ENCODE measurements at regions not wholly inside any gene's neighbourhood (a gene's known extent, or its start where the extent isn't known, plus 50 kb on each side); places are given as distances from the start of the nearest gene placed in this dataset.

DNA sequence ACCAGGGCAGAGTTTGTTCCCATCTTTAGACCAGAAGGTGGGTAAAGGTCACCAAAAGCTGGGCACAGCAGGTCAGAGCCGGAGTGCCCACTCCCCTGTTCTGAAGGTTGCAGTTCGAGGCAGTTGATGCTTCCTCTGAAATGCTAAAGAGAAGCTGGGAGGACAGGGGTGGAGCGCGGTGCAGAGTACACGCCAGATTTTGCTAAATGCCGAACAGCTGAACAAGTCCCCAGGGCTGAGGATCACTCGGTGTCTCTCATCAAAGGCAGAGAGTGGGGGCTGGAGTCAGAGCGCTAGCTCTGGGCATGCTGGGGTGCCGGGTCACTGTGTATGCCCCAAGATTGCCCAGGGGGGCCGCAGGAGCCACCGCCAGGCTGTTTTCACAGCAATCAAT, 197.0 kb downstream of the BCOR start:
- Histone ChIP-seq H2AFZ (ENCODE audit: low read depth, low read length) (no peak overlapping the region), H3K36me3 (ENCODE audit: control insufficient read depth, insufficient read depth, low read length) (no peaks in the 10 kb centered on the region), H3K27me3 (ENCODE audit: control insufficient read depth in 2 of 2, insufficient read depth in 2 of 2, low read length in 2 of 2) (peaks cover 0 to 19% of the 10 kb centered on the region in 2 experiments; a peak in 2 of 5 replicates), H3K27ac (ENCODE audit: extremely low read depth, low read depth, low read length) (no peak overlapping the region), H3K4me3 (no peak overlapping the region), H3K79me2 (ENCODE audit: control insufficient read depth, insufficient read depth, low read length) (no peaks in the 10 kb centered on the region), H3K4me2 (ENCODE audit: insufficient read depth, low read length) (no peak overlapping the region), H3K4me1 (replicated peaks in 1 of 2; ENCODE audit: control insufficient read depth in 2 of 2, insufficient read depth in 2 of 2, low read length in 2 of 2) (peaks cover 2 to 14% of the 10 kb centered on the region in 2 experiments; a peak in 3 of 5 replicates), H3K9me3 (replicated peaks; ENCODE audit: control insufficient read depth, insufficient read depth, low read depth, low read length) (no peaks in the 10 kb centered on the region), H3K9ac (ENCODE audit: insufficient read depth in 1 of 2, low read depth in 2 of 2, low read length in 2 of 2) (no peak overlapping the region), H3K9me1 (ENCODE audit: control insufficient read depth, insufficient read depth, low read length) (no peaks in the 10 kb centered on the region), H4K20me1 (replicated peaks; ENCODE audit: control insufficient read depth, insufficient read depth, low read length) (no peaks in the 10 kb centered on the region)
- no TSS peak for BruUV-seq (replicated peaks)
- ChIA-PET POLR2A (no interaction called here), CTCF (ENCODE audit: low intra/inter-chr PET ratio) (no interaction called here)
- DNase-seq (ENCODE audit: extremely low read depth in 1 of 4, low spot score in 3 of 4) (no peak), FAIRE-seq (no peak), ATAC-seq (no peak)
- in situ Hi-C loops (cut with MboI) = no loop called here
- 16% methylated on average over 9 of the region's 11 CpGs for WGBS (ENCODE audit: insufficient coverage, low coverage, missing lambda C conversion rate)
- intact Hi-C loops (cut with micrococcal nuclease) = no loop called here
- TF ChIP-seq ETV6 (IDR thresholded peaks at IDR 0.05; ENCODE audit: borderline replicate concordance in 1 of 2, low read depth in 2 of 2, low read length in 1 of 2) (no peak), ETV6 (CRISPR knock-in tag; IDR thresholded peaks at IDR 0.05; ENCODE audit: borderline replicate concordance) (no peak), CREB1 (IDR thresholded peaks at IDR 0.05) (no peak), CREB1 (CRISPR knock-in tag; IDR thresholded peaks at IDR 0.05) (no peak), ILK (tag; IDR thresholded peaks at IDR 0.05; ENCODE audit: borderline replicate concordance, low read depth) (no peak), ZNF274 (IDR thresholded peaks at IDR 0.05; ENCODE audit: borderline replicate concordance, low read depth, low read length) (no peak), NR3C1 (CRISPR knock-in tag; IDR thresholded peaks at IDR 0.05) (no peak), HNRNPUL1 (IDR thresholded peaks at IDR 0.05; ENCODE audit: low read length) (no peak), HMG20A (CRISPR knock-in tag; conservative IDR thresholded peaks at IDR 0.05) (no peak), KDM1A (IDR thresholded peaks at IDR 0.05) (no peak), COPS2 (conservative IDR thresholded peaks at IDR 0.05) (no peak), ZNF696 (CRISPR knock-in tag; conservative IDR thresholded peaks at IDR 0.05) (no peak), ZNF197 (CRISPR knock-in tag; IDR thresholded peaks at IDR 0.05; ENCODE audit: low read depth) (no peak), HLTF (IDR thresholded peaks at IDR 0.05) (no peak), ZNF583 (CRISPR knock-in tag; IDR thresholded peaks at IDR 0.05) (no peak)
- TF ChIP-seq, protein P1, sequence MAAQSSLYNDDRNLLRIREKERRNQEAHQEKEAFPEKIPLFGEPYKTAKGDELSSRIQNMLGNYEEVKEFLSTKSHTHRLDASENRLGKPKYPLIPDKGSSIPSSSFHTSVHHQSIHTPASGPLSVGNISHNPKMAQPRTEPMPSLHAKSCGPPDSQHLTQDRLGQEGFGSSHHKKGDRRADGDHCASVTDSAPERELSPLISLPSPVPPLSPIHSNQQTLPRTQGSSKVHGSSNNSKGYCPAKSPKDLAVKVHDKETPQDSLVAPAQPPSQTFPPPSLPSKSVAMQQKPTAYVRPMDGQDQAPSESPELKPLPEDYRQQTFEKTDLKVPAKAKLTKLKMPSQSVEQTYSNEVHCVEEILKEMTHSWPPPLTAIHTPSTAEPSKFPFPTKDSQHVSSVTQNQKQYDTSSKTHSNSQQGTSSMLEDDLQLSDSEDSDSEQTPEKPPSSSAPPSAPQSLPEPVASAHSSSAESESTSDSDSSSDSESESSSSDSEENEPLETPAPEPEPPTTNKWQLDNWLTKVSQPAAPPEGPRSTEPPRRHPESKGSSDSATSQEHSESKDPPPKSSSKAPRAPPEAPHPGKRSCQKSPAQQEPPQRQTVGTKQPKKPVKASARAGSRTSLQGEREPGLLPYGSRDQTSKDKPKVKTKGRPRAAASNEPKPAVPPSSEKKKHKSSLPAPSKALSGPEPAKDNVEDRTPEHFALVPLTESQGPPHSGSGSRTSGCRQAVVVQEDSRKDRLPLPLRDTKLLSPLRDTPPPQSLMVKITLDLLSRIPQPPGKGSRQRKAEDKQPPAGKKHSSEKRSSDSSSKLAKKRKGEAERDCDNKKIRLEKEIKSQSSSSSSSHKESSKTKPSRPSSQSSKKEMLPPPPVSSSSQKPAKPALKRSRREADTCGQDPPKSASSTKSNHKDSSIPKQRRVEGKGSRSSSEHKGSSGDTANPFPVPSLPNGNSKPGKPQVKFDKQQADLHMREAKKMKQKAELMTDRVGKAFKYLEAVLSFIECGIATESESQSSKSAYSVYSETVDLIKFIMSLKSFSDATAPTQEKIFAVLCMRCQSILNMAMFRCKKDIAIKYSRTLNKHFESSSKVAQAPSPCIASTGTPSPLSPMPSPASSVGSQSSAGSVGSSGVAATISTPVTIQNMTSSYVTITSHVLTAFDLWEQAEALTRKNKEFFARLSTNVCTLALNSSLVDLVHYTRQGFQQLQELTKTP (IDR thresholded peaks at IDR 0.05; ENCODE audit: low read depth in 1 of 2, partially characterized antibody in 2 of 2) = no peak
- TF ChIP-seq, protein P2, sequence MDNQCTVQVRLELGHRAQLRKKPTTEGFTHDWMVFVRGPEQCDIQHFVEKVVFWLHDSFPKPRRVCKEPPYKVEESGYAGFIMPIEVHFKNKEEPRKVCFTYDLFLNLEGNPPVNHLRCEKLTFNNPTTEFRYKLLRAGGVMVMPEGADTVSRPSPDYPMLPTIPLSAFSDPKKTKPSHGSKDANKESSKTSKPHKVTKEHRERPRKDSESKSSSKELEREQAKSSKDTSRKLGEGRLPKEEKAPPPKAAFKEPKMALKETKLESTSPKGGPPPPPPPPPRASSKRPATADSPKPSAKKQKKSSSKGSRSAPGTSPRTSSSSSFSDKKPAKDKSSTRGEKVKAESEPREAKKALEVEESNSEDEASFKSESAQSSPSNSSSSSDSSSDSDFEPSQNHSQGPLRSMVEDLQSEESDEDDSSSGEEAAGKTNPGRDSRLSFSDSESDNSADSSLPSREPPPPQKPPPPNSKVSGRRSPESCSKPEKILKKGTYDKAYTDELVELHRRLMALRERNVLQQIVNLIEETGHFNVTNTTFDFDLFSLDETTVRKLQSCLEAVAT (IDR thresholded peaks at IDR 0.05) = no peak
- TF ChIP-seq, protein P3, sequence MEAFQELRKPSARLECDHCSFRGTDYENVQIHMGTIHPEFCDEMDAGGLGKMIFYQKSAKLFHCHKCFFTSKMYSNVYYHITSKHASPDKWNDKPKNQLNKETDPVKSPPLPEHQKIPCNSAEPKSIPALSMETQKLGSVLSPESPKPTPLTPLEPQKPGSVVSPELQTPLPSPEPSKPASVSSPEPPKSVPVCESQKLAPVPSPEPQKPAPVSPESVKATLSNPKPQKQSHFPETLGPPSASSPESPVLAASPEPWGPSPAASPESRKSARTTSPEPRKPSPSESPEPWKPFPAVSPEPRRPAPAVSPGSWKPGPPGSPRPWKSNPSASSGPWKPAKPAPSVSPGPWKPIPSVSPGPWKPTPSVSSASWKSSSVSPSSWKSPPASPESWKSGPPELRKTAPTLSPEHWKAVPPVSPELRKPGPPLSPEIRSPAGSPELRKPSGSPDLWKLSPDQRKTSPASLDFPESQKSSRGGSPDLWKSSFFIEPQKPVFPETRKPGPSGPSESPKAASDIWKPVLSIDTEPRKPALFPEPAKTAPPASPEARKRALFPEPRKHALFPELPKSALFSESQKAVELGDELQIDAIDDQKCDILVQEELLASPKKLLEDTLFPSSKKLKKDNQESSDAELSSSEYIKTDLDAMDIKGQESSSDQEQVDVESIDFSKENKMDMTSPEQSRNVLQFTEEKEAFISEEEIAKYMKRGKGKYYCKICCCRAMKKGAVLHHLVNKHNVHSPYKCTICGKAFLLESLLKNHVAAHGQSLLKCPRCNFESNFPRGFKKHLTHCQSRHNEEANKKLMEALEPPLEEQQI (IDR thresholded peaks at IDR 0.05) = no peak
